ENCODE measurements at regions not wholly inside any gene's neighbourhood (a gene's known extent, or its start where the extent isn't known, plus 50 kb on each side); places are given as distances from the start of the nearest gene placed in this dataset.

DNA sequence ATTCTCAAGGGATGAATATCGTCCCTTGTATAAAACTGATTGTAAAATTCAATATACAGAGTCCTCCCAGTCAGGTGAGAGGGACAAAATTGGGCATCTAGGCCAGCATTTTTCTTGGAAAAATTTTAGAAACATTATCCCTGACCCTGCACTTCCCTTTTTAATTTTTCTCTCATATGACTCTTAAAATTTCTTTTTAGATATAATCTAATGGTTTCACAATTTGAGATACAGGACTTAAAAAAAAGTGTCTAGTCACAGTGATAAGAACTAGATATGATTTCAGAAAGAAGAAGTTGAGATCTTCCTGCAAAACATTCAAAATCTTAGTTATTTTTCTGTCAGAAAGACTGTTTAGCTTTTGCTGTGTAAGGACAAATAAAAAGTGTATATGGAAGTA lies 270.8 kb upstream of the PPFIA2 start:
- no peak for TF ChIP-seq CTCF (IDR thresholded peaks at IDR 0.05)
- no peak for TF ChIP-seq POLR2A (IDR thresholded peaks at IDR 0.05)

Data from esophagus squamous epithelium (tissue), 4 donors.